VCaP (cell line): ENCODE measurements at regions not wholly inside any gene's neighbourhood (a gene's known extent, or its start where the extent isn't known, plus 50 kb on each side); places are given as distances from the start of the nearest gene placed in this dataset.

Experiments used
- H3K27ac ChIP-seq: fragments of 450-650 bp; 2 replicates; pipeline ENCODE4 v1.5.1; 2017
- CTCF ChIP-seq: fragments of 450-650 bp; conservative IDR thresholded peaks from 2 replicates; pipeline ENCODE4 v1.5.1; 2017; ENCODE audit warnings: mild to moderate bottlenecking, moderate library complexity

GRCh38 chr11:16474659-16475058, 118.3 kb upstream of the SOX6 start:
- no peak overlapping the region for H3K27ac ChIP-seq
- TF ChIP-seq CTCF: no peak

- TF ChIP-seq CTCF: no peak
- no peak overlapping the region for H3K27ac ChIP-seq
Measured at GRCh38 chr11:16469968-16470367, 113.6 kb upstream of the SOX6 start.

GRCh38 chr11:16468735-16469453, 112.5 kb upstream of the SOX6 start:
- no peak overlapping the region for H3K27ac ChIP-seq
- no peak for TF ChIP-seq CTCF

- no peak overlapping the region for H3K27ac ChIP-seq
- TF ChIP-seq CTCF: no peak
Measured at GRCh38 chr11:16460508-16460907, 104.2 kb upstream of the SOX6 start.

GRCh38 chr11:16456366-16456765, 100.0 kb upstream of the SOX6 start:
- no peak for TF ChIP-seq CTCF
- H3K27ac ChIP-seq: no peak overlapping the region

- no peak overlapping the region for H3K27ac ChIP-seq
- TF ChIP-seq CTCF: no peak
Measured at GRCh38 chr11:16454289-16454863, 98.0 kb upstream of the SOX6 start.

- TF ChIP-seq CTCF: no peak
- no peak overlapping the region for H3K27ac ChIP-seq
Measured at GRCh38 chr11:16448123-16448717, 91.9 kb upstream of the SOX6 start.
